ENCODE measurements at regions not wholly inside any gene's neighbourhood (a gene's known extent, or its start where the extent isn't known, plus 50 kb on each side); places are given as distances from the start of the nearest gene placed in this dataset.

GRCh38 chrX:25131055-25131454 is 115.3 kb upstream of the ARX start:
- H3K4me3 ChIP-seq = no peak overlapping the region
- no peaks in the 10 kb centered on the region for H3K4me1 ChIP-seq (ENCODE audit: insufficient read depth)
- H3K27ac Mint-ChIP-seq = no peak overlapping the region
- H3K27me3 ChIP-seq (ENCODE audit: insufficient read depth) = no peaks in the 10 kb centered on the region
- no peaks in the 10 kb centered on the region for H3F3A ChIP-seq (replicated peaks; ENCODE audit: low read depth)
- H3K36me3 ChIP-seq (ENCODE audit: insufficient read depth) = no peaks in the 10 kb centered on the region
- DNase-seq (ENCODE audit: low spot score) = no peak
- no peak overlapping the region for H3K4me3 Mint-ChIP-seq
- no peaks in the 10 kb centered on the region for H3K9me2 ChIP-seq (ENCODE audit: insufficient read depth)
- peaks cover 3% of the 10 kb centered on the region; the same call in 2 of the 3 replicates for H3K4me1 Mint-ChIP-seq
- TF ChIP-seq, protein P1, sequence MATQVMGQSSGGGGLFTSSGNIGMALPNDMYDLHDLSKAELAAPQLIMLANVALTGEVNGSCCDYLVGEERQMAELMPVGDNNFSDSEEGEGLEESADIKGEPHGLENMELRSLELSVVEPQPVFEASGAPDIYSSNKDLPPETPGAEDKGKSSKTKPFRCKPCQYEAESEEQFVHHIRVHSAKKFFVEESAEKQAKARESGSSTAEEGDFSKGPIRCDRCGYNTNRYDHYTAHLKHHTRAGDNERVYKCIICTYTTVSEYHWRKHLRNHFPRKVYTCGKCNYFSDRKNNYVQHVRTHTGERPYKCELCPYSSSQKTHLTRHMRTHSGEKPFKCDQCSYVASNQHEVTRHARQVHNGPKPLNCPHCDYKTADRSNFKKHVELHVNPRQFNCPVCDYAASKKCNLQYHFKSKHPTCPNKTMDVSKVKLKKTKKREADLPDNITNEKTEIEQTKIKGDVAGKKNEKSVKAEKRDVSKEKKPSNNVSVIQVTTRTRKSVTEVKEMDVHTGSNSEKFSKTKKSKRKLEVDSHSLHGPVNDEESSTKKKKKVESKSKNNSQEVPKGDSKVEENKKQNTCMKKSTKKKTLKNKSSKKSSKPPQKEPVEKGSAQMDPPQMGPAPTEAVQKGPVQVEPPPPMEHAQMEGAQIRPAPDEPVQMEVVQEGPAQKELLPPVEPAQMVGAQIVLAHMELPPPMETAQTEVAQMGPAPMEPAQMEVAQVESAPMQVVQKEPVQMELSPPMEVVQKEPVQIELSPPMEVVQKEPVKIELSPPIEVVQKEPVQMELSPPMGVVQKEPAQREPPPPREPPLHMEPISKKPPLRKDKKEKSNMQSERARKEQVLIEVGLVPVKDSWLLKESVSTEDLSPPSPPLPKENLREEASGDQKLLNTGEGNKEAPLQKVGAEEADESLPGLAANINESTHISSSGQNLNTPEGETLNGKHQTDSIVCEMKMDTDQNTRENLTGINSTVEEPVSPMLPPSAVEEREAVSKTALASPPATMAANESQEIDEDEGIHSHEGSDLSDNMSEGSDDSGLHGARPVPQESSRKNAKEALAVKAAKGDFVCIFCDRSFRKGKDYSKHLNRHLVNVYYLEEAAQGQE (IDR thresholded peaks at IDR 0.05; ENCODE audit: unreplicated experiment) = no peak
- no peak overlapping the region for H3K4me2 ChIP-seq
- no peak overlapping the region for H3K27ac ChIP-seq (ENCODE audit: low read depth)
- H3K79me2 ChIP-seq (replicated peaks; ENCODE audit: insufficient read depth) = no peaks in the 10 kb centered on the region
- H2AFZ ChIP-seq = no peak overlapping the region
- peaks cover 4% of the 10 kb centered on the region; the same call in 1 of the 3 replicates for H3K9me3 Mint-ChIP-seq
- H3K36me3 Mint-ChIP-seq (ENCODE audit: low read depth) = no peaks in the 10 kb centered on the region
- H3K27me3 Mint-ChIP-seq (ENCODE audit: insufficient read depth, low read depth, poor library complexity) = peaks cover 3% of the 10 kb centered on the region
- ATAC-seq = no peak
- no peaks in the 10 kb centered on the region for H4K20me1 ChIP-seq (replicated peaks; ENCODE audit: insufficient read depth)

DNA sequence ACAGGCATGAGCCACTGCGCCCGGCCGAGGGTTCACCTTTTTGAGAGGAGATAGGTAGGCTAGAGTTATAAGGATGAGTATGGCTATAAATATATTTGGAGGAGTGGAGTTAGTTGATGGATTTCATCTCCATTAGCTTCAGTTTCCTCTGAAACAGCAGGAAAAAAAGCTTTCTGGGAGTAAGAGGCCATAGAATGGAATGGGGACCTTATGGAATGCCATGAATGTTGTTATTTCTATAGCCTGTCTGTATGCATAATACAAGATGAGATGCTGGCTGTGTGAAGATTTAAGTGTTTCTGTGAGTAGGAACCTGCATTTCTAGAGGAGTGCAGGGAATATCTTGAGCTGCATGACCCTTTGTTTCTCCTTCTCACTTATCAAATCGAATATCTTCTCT is 114.9 kb upstream of the ARX start:
- Mint-ChIP-seq H3K27ac (no peak overlapping the region), H3K36me3 (ENCODE audit: low read depth) (no peaks in the 10 kb centered on the region), H3K9me3 (peaks cover 4% of the 10 kb centered on the region; the same call in 1 of the 3 replicates), H3K4me3 (no peak overlapping the region), H3K27me3 (ENCODE audit: insufficient read depth, low read depth, poor library complexity) (peaks cover 3% of the 10 kb centered on the region), H3K4me1 (peaks cover 3% of the 10 kb centered on the region; the same call in 2 of the 3 replicates)
- Histone ChIP-seq H3K36me3 (ENCODE audit: insufficient read depth) (no peaks in the 10 kb centered on the region), H2AFZ (no peak overlapping the region), H4K20me1 (replicated peaks; ENCODE audit: insufficient read depth) (no peaks in the 10 kb centered on the region), H3K4me3 (no peak overlapping the region), H3K4me1 (ENCODE audit: insufficient read depth) (no peaks in the 10 kb centered on the region), H3K4me2 (no peak overlapping the region), H3K79me2 (replicated peaks; ENCODE audit: insufficient read depth) (no peaks in the 10 kb centered on the region), H3K27me3 (ENCODE audit: insufficient read depth) (no peaks in the 10 kb centered on the region), H3K9me2 (ENCODE audit: insufficient read depth) (no peaks in the 10 kb centered on the region), H3F3A (replicated peaks; ENCODE audit: low read depth) (no peaks in the 10 kb centered on the region), H3K27ac (ENCODE audit: low read depth) (no peak overlapping the region)
- DNase-seq (ENCODE audit: low spot score) (peak; percentile 32), ATAC-seq (no peak)
- no peak for TF ChIP-seq ZNF331 (CRISPR knock-in tag; IDR thresholded peaks at IDR 0.05; ENCODE audit: low read depth)
- no peak for TF ChIP-seq EZH2phosphoT487 (IDR thresholded peaks at IDR 0.05; ENCODE audit: unreplicated experiment)
- TF ChIP-seq CREB1 (CRISPR knock-in tag; IDR thresholded peaks at IDR 0.05; ENCODE audit: low read depth) = no peak
- TF ChIP-seq, protein P2, sequence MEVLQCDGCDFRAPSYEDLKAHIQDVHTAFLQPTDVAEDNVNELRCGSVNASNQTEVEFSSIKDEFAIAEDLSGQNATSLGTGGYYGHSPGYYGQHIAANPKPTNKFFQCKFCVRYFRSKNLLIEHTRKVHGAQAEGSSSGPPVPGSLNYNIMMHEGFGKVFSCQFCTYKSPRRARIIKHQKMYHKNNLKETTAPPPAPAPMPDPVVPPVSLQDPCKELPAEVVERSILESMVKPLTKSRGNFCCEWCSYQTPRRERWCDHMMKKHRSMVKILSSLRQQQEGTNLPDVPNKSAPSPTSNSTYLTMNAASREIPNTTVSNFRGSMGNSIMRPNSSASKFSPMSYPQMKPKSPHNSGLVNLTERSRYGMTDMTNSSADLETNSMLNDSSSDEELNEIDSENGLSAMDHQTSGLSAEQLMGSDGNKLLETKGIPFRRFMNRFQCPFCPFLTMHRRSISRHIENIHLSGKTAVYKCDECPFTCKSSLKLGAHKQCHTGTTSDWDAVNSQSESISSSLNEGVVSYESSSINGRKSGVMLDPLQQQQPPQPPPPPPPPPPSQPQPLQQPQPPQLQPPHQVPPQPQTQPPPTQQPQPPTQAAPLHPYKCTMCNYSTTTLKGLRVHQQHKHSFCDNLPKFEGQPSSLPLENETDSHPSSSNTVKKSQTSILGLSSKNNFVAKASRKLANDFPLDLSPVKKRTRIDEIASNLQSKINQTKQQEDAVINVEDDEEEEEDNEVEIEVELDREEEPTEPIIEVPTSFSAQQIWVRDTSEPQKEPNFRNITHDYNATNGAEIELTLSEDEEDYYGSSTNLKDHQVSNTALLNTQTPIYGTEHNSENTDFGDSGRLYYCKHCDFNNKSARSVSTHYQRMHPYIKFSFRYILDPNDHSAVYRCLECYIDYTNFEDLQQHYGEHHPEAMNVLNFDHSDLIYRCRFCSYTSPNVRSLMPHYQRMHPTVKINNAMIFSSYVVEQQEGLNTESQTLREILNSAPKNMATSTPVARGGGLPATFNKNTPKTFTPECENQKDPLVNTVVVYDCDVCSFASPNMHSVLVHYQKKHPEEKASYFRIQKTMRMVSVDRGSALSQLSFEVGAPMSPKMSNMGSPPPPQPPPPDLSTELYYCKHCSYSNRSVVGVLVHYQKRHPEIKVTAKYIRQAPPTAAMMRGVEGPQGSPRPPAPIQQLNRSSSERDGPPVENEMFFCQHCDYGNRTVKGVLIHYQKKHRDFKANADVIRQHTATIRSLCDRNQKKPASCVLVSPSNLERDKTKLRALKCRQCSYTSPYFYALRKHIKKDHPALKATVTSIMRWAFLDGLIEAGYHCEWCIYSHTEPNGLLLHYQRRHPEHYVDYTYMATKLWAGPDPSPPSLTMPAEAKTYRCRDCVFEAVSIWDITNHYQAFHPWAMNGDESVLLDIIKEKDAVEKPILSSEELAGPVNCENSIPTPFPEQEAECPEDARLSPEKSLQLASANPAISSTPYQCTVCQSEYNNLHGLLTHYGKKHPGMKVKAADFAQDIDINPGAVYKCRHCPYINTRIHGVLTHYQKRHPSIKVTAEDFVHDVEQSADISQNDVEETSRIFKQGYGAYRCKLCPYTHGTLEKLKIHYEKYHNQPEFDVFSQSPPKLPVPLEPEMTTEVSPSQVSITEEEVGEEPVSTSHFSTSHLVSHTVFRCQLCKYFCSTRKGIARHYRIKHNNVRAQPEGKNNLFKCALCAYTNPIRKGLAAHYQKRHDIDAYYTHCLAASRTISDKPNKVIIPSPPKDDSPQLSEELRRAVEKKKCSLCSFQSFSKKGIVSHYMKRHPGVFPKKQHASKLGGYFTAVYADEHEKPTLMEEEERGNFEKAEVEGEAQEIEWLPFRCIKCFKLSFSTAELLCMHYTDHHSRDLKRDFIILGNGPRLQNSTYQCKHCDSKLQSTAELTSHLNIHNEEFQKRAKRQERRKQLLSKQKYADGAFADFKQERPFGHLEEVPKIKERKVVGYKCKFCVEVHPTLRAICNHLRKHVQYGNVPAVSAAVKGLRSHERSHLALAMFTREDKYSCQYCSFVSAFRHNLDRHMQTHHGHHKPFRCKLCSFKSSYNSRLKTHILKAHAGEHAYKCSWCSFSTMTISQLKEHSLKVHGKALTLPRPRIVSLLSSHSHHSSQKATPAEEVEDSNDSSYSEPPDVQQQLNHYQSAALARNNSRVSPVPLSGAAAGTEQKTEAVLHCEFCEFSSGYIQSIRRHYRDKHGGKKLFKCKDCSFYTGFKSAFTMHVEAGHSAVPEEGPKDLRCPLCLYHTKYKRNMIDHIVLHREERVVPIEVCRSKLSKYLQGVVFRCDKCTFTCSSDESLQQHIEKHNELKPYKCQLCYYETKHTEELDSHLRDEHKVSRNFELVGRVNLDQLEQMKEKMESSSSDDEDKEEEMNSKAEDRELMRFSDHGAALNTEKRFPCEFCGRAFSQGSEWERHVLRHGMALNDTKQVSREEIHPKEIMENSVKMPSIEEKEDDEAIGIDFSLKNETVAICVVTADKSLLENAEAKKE (CRISPR knock-in tag; IDR thresholded peaks at IDR 0.05) = peak; percentile 52; the same call in 1 of the 2 replicates
